GM21515 (cell line): ENCODE measurements at regions not wholly inside any gene's neighbourhood (a gene's known extent, or its start where the extent isn't known, plus 50 kb on each side); places are given as distances from the start of the nearest gene placed in this dataset.
"Not testable (repeated sequence)": the region's sequence is repeated elsewhere in the genome, so short reads cannot be mapped to it uniquely, and the experiment has no call there.

Source experiments
- ATAC-seq: cut with Tn5 transposase; IDR thresholded peaks from one replicate; pipeline ENCODE4 v1.9.1; 2021; ENCODE audit not compliant: unreplicated experiment

- ATAC-seq: no peak
Measured at GRCh38 chr16:13697568-13697967, 222.4 kb upstream of the ERCC4 start.

- no peak for ATAC-seq
Measured at GRCh38 chr16:13702614-13703013, 217.3 kb upstream of the ERCC4 start.

GRCh38 chr16:13708347-13709120 lies 211.4 kb upstream of the ERCC4 start:
- ATAC-seq: no peak

- no peak for ATAC-seq
Measured at GRCh38 chr16:13718748-13719147, 201.2 kb upstream of the ERCC4 start.

GRCh38 chr16:13727943-13728342 lies 192.0 kb upstream of the ERCC4 start:
- ATAC-seq: no peak

- no peak for ATAC-seq
Measured at GRCh38 chr16:13733561-13733960, 186.4 kb upstream of the ERCC4 start.

- ATAC-seq: not testable (repeated sequence)
Measured at GRCh38 chr16:13739621-13740373, 180.2 kb upstream of the ERCC4 start.

- ATAC-seq: no peak
Measured at GRCh38 chr16:13742928-13743327, 177.0 kb upstream of the ERCC4 start.

- ATAC-seq: no peak
Measured at GRCh38 chr16:13743571-13743970, 176.4 kb upstream of the ERCC4 start.

GRCh38 chr16:13756411-13757140 lies 163.4 kb upstream of the ERCC4 start:
- no peak for ATAC-seq

- ATAC-seq: no peak
Measured at GRCh38 chr16:13766334-13766733, 153.6 kb upstream of the ERCC4 start.

- no peak for ATAC-seq
Measured at GRCh38 chr16:13767215-13767614, 152.7 kb upstream of the ERCC4 start.

GRCh38 chr16:13768471-13768870 lies 151.5 kb upstream of the ERCC4 start:
- no peak for ATAC-seq

GRCh38 chr16:13770436-13770835 lies 149.5 kb upstream of the ERCC4 start:
- no peak for ATAC-seq

GRCh38 chr16:13772782-13773181 lies 147.2 kb upstream of the ERCC4 start:
- ATAC-seq: no peak

GRCh38 chr16:13779676-13780075 lies 140.3 kb upstream of the ERCC4 start:
- ATAC-seq: no peak

GRCh38 chr16:13780406-13781168 lies 139.4 kb upstream of the ERCC4 start:
- no peak for ATAC-seq

- ATAC-seq: no peak
Measured at GRCh38 chr16:13781169-13781564, 138.8 kb upstream of the ERCC4 start.

- no peak for ATAC-seq
Measured at GRCh38 chr16:13781575-13782338, 138.2 kb upstream of the ERCC4 start.

- no peak for ATAC-seq
Measured at GRCh38 chr16:13791095-13791494, 128.9 kb upstream of the ERCC4 start.
